ENCODE measurements at regions not wholly inside any gene's neighbourhood (a gene's known extent, or its start where the extent isn't known, plus 50 kb on each side); places are given as distances from the start of the nearest gene placed in this dataset.
"Not testable (repeated sequence)": the region's sequence is repeated elsewhere in the genome, so short reads cannot be mapped to it uniquely, and the experiment has no call there.

DNA sequence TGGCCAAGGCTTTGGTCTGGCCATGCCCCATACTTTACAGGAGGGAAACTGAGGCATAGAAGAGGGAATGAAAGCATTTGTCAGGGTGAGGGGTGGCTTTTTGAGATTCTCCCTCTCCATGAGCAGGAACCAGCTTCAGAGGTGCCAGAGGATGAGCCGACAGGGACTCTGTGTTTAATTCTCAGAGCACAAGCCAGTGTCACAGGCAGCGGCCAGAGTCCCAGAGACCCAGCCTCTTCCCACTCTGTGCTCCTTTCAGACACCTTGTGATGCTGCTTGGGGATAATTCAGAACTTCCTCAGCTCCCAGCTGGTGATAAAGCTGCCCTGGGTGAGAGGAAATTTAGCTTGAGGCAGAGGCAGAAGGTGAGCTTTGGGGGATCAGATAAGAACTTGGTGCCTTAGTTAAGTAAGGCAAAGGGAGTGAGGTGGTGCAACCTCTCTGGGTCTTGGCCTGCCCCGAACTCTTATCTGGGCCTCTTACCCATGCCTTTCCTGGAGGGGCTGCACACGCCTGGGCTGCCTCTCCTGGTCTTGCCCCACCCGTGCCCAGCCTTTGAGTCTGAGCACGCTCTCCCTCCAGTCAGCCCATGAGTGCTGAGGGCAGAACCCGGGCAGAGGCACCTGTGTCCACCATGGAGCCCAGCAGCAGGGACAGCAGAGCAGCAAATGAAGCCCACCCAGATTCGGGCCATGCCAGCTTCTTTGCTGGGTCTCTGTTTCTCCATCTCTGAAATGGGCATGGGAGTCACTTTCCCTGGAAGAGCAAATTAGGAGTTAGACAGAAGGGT is 175.6 kb upstream of the C1orf174 start:
- Mint-ChIP-seq H3K9me3 (peaks cover 72% of the 10 kb centered on the region), H3K4me3 (no peak overlapping the region), H3K36me3 (ENCODE audit: low read depth) (no peaks in the 10 kb centered on the region; the same call in 1 of the 2 replicates), H3K27ac (no peak overlapping the region), H3K4me1 (ENCODE audit: low read depth) (no peaks in the 10 kb centered on the region), H3K27me3 (ENCODE audit: insufficient read depth) (no peaks in the 10 kb centered on the region; the same call in 1 of the 2 replicates)
- DNase-seq: no peak
- TF ChIP-seq, protein P1, sequence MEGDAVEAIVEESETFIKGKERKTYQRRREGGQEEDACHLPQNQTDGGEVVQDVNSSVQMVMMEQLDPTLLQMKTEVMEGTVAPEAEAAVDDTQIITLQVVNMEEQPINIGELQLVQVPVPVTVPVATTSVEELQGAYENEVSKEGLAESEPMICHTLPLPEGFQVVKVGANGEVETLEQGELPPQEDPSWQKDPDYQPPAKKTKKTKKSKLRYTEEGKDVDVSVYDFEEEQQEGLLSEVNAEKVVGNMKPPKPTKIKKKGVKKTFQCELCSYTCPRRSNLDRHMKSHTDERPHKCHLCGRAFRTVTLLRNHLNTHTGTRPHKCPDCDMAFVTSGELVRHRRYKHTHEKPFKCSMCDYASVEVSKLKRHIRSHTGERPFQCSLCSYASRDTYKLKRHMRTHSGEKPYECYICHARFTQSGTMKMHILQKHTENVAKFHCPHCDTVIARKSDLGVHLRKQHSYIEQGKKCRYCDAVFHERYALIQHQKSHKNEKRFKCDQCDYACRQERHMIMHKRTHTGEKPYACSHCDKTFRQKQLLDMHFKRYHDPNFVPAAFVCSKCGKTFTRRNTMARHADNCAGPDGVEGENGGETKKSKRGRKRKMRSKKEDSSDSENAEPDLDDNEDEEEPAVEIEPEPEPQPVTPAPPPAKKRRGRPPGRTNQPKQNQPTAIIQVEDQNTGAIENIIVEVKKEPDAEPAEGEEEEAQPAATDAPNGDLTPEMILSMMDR (IDR thresholded peaks at IDR 0.05): no peak

DNA sequence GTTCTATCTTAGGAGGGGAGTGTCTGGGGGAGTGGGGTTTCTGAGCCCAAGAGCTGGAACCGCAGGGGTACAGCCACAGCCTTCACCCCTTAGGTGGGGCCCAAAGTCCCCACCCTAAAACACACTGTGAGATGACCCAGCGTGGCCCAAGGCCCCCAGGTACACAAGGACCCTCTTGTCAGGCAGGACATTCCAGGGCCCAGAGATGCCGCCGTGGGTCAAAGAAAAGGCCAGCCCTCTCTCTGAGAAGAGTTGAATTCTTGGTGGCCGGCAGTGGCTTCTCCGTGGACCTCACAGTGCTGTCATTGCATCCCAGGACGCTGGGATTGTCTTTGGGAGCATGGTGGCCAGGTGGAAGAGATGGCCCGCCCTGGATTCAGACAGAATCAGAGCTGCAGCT is 176.3 kb upstream of the C1orf174 start:
- Mint-ChIP-seq H3K27ac (no peak overlapping the region), H3K27me3 (ENCODE audit: insufficient read depth) (no peaks in the 10 kb centered on the region; the same call in 1 of the 2 replicates), H3K36me3 (ENCODE audit: low read depth) (no peaks in the 10 kb centered on the region; the same call in 1 of the 2 replicates), H3K4me1 (ENCODE audit: low read depth) (no peaks in the 10 kb centered on the region), H3K9me3 (peaks cover 71% of the 10 kb centered on the region), H3K4me3 (no peak overlapping the region)
- TF ChIP-seq, protein P1 (IDR thresholded peaks at IDR 0.05): no peak
- DNase-seq: no peak

DNA sequence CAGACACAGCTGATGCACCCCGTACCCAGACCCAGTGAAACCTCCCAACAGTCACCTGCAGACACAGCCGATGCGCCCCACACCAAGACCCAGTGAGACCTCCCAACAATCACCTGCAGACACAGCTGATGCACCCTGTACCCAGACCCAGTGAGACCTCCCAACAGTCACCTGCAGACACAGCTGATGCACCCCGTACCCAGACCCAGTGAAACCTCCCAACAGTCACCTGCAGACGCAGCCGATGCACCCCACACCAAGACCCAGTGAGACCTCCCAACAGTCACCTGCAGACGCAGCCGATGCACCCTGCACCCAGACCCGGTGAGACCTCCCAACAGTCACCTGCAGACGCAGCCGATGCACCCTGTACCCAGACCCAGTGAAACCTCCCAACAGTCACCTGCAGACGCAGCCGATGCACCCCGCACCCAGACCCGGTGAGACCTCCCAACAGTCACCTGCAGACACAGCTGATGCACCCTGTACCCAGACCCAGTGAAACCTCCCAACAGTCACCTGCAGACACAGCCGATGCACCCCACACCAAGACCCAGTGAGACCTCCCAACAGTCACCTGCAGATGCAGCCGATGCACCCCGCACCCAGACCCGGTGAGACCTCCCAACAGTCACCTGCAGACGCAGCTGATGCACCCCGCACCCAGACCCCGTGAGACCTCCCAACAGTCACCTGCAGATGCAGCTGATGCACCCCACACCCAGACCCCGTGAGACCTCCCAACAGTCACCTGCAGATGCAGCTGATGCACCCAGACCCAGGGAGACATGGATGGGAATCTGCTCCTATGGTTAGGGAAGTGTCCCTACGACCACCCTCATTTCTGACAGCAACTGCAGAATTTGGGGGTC is 178.3 kb upstream of the C1orf174 start:
- peaks cover 56% of the 10 kb centered on the region for H3K9me3 Mint-ChIP-seq
- H3K27me3 Mint-ChIP-seq (ENCODE audit: insufficient read depth); H3K4me3 Mint-ChIP-seq; DNase-seq; H3K27ac Mint-ChIP-seq; H3K36me3 Mint-ChIP-seq (ENCODE audit: low read depth); H3K4me1 Mint-ChIP-seq (ENCODE audit: low read depth): not testable (repeated sequence)

DNA sequence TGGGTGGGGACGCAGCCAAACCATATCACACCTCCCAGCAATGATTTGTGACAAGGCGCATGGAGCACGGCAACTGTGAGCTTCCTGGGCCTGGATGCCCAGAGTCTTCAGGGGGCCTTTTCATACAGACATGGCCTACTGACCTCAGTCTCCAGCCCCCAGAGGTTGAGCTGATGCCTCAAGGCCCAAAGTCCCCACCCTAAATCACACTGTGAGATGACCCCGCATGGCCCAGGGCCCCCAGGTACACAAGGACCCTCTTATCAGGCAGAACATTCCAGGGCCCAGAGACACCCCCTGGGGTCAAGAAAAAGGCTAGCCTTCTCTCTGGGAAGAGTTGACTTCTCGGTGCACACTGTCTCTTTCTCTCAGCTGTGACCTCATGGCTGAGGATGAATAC is 179.7 kb upstream of the C1orf174 start:
- H3K4me3 Mint-ChIP-seq: no peak overlapping the region
- H3K4me1 Mint-ChIP-seq (ENCODE audit: low read depth): no peaks in the 10 kb centered on the region
- H3K9me3 Mint-ChIP-seq: peaks cover 61% of the 10 kb centered on the region
- no peaks in the 10 kb centered on the region; the same call in 1 of the 2 replicates for H3K27me3 Mint-ChIP-seq (ENCODE audit: insufficient read depth)
- TF ChIP-seq, protein P1 (IDR thresholded peaks at IDR 0.05): no peak
- no peak for DNase-seq
- no peak overlapping the region for H3K27ac Mint-ChIP-seq
- no peaks in the 10 kb centered on the region; the same call in 1 of the 2 replicates for H3K36me3 Mint-ChIP-seq (ENCODE audit: low read depth)

DNA sequence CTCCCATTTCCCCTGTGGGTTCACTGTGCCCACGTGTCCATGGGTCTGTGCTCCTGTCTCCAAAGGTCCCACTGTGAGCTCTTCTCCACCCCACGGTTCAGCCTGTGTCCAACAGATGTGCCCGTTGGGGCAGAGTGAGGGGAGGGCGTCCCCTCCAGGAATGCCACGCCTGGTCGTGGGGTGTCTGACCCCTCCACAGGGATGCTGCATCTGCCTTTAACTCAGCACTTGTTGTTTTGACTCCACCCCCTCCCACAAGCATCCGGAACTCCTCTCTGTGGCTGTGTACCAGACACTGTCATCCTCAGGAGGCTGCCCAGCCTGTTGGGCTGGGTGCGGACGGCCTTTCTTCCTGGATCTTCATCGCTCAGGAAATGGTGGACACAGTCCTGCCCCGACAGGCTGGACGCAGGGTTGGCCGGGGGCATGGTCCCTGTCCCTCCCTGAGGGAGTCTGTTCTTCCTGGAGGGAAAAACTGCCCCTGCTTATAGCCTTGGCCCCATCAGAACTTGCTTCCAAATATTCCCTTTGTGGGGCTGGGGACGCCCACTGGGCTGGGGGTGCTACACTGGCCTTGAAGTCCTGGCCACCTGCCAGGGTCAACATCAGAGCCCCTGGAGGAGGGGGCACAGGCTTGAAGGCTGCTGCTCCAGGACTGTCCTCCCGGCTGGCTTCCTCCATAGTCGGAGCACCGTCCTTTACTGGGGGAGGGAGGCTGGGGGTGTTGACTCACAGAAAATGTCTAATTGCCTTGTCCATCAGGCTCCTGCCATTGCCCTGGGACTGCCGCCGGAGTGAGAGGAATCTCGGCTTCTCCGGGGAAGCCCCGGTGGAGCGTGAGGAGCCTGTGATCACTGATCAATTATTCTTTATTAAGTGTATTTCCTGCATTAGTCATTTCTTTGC is 182.0 kb upstream of the C1orf174 start:
- DNase-seq: no peak
- no peaks in the 10 kb centered on the region for H3K4me1 Mint-ChIP-seq (ENCODE audit: low read depth)
- H3K9me3 Mint-ChIP-seq: peaks cover 66% of the 10 kb centered on the region
- H3K27ac Mint-ChIP-seq: no peak overlapping the region
- no peaks in the 10 kb centered on the region; the same call in 1 of the 2 replicates for H3K36me3 Mint-ChIP-seq (ENCODE audit: low read depth)
- TF ChIP-seq, protein P1 (IDR thresholded peaks at IDR 0.05): no peak
- no peaks in the 10 kb centered on the region; the same call in 1 of the 2 replicates for H3K27me3 Mint-ChIP-seq (ENCODE audit: insufficient read depth)
- H3K4me3 Mint-ChIP-seq: no peak overlapping the region
